D341Med (cell line): ENCODE measurements at regions not wholly inside any gene's neighbourhood (a gene's known extent, or its start where the extent isn't known, plus 50 kb on each side); places are given as distances from the start of the nearest gene placed in this dataset.
"Not testable (repeated sequence)": the region's sequence is repeated elsewhere in the genome, so short reads cannot be mapped to it uniquely, and the experiment has no call there.

Source experiments
- DNase-seq: peaks from one replicate; pipeline ENCODE4 v3.0.0; 2012; ENCODE audit warnings: low spot score

- DNase-seq, result no peak
These were observed 205.0 kb upstream of the ZNF521 start for GRCh38 chr18:25557011-25557410.

GRCh38 chr18:25553631-25554263 lies 201.8 kb upstream of the ZNF521 start:
- DNase-seq, result no peak

- no peak for DNase-seq
These were observed 192.8 kb upstream of the ZNF521 start for GRCh38 chr18:25544546-25545287.

GRCh38 chr18:25538175-25538922 lies 186.4 kb upstream of the ZNF521 start:
- no peak for DNase-seq

- no peak for DNase-seq
These were observed 183.5 kb upstream of the ZNF521 start for GRCh38 chr18:25535495-25535894.

- no peak for DNase-seq
These were observed 182.4 kb upstream of the ZNF521 start for GRCh38 chr18:25534401-25534800.

GRCh38 chr18:25533218-25533617 lies 181.3 kb upstream of the ZNF521 start:
- no peak for DNase-seq

GRCh38 chr18:25531207-25531606 lies 179.2 kb upstream of the ZNF521 start:
- DNase-seq, result no peak

GRCh38 chr18:25525789-25526188 lies 173.8 kb upstream of the ZNF521 start:
- DNase-seq, result not testable (repeated sequence)

- no peak for DNase-seq
These were observed 166.7 kb upstream of the ZNF521 start for GRCh38 chr18:25518716-25519053.

GRCh38 chr18:25517881-25518715 lies 166.1 kb upstream of the ZNF521 start:
- DNase-seq, result no peak

- no peak for DNase-seq
These were observed 165.0 kb upstream of the ZNF521 start for GRCh38 chr18:25516747-25517498.

- DNase-seq, result no peak
These were observed 164.2 kb upstream of the ZNF521 start for GRCh38 chr18:25516121-25516520.

GRCh38 chr18:25510096-25510495 lies 158.1 kb upstream of the ZNF521 start:
- no peak for DNase-seq

GRCh38 chr18:25503567-25504081 lies 151.7 kb upstream of the ZNF521 start:
- DNase-seq, result no peak

GRCh38 chr18:25497151-25497794 lies 145.3 kb upstream of the ZNF521 start:
- no peak for DNase-seq

GRCh38 chr18:25496544-25496943 lies 144.6 kb upstream of the ZNF521 start:
- no peak for DNase-seq

GRCh38 chr18:25495606-25496005 lies 143.6 kb upstream of the ZNF521 start:
- no peak for DNase-seq

GRCh38 chr18:25494888-25495287 lies 142.9 kb upstream of the ZNF521 start:
- no peak for DNase-seq

- DNase-seq, result no peak
These were observed 141.4 kb upstream of the ZNF521 start for GRCh38 chr18:25493401-25493800.

- DNase-seq, result no peak
These were observed 138.3 kb upstream of the ZNF521 start for GRCh38 chr18:25490316-25490715.
